ENCODE measurements at regions not wholly inside any gene's neighbourhood (a gene's known extent, or its start where the extent isn't known, plus 50 kb on each side); places are given as distances from the start of the nearest gene placed in this dataset.

DNA sequence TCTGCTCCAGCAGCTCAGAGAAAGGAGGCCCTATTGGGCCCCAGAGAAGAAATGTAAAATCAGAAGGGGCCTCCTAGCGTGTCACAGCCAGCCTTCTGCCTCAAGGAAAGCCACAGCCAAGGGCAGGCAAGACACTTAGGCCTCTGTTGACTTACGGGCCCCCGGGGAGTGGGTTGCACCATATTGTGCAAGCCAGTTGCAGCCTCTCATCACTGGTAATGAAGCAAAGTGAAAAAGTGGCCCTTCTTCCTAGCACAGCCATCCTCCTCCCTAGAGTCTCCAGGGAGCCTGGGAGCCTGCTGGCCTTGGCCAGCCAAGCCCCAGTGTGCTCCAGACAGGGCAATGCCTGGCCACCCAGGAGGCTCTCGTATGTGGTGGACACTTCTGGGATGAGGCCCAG is 56.2 kb upstream of the GDF10 start:
- no peak for TF ChIP-seq POLR2A (IDR thresholded peaks at IDR 0.05)
- TF ChIP-seq, protein P1, sequence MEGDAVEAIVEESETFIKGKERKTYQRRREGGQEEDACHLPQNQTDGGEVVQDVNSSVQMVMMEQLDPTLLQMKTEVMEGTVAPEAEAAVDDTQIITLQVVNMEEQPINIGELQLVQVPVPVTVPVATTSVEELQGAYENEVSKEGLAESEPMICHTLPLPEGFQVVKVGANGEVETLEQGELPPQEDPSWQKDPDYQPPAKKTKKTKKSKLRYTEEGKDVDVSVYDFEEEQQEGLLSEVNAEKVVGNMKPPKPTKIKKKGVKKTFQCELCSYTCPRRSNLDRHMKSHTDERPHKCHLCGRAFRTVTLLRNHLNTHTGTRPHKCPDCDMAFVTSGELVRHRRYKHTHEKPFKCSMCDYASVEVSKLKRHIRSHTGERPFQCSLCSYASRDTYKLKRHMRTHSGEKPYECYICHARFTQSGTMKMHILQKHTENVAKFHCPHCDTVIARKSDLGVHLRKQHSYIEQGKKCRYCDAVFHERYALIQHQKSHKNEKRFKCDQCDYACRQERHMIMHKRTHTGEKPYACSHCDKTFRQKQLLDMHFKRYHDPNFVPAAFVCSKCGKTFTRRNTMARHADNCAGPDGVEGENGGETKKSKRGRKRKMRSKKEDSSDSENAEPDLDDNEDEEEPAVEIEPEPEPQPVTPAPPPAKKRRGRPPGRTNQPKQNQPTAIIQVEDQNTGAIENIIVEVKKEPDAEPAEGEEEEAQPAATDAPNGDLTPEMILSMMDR (IDR thresholded peaks at IDR 0.05) = no peak
- no peak for DNase-seq
- Histone ChIP-seq H3K36me3 (ENCODE audit: low read depth, missing control alignments) (no peaks in the 10 kb centered on the region), H3K4me3 (no peak overlapping the region), H3K9me3 (no peaks in the 10 kb centered on the region), H3K4me1 (no peaks in the 10 kb centered on the region), H3K27ac (no peak overlapping the region), H3K27me3 (no peaks in the 10 kb centered on the region)
- 80 to 86% methylated on average over 1 to 4 of the region's 4 CpGs for WGBS, 2 donors
- intact Hi-C loops (cut with DNase I; ENCODE audit: low total_unique reads) = no loop called here

DNA sequence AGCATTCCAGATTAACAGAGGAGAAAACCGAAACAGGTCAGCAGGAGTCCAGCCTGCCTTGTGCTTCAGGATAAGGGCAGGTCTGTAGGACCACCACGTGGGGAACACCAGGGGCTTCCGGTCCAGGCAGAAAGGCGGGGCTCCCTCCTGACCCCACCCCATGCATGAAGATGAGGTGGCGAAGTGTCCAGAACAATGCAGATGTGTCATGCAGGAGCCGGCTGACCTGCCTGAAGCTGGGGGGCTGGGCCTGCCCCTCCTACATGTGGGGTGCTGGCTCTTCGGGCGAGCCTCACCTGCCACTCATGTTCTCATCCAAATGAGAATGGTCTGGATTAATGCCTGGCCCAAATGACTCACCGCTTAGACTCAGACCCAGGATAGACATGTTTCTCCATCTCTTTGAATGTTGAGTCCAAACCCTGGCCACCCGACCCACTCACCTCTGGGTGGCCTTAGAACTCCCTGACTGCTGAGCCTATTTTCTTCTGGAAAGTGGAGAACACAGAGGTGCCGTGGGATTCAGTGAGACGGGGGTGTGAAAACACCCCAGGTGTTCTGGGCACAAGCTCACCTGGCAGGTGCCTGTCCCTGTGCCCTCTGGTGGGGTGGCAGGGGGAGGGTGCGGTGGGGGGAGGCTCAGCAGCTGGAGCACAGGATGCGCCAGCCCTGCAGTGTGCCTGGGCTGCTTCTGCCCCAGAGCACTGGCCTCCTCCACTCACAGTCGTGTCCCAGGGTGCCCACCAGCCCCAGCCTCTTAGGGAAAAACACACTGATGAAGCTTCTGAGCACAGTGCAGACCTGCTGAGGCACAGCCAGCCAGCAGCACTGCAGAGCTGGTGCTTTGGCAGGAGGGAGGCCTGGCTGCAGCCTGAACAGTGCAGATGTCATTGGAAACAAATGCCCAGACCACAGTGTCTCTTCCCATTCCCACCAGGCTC is 55.2 kb upstream of the GDF10 start:
- no peak for DNase-seq
- Histone ChIP-seq H3K4me1 (no peaks in the 10 kb centered on the region), H3K36me3 (ENCODE audit: low read depth, missing control alignments) (no peaks in the 10 kb centered on the region), H3K27me3 (no peaks in the 10 kb centered on the region), H3K27ac (no peak overlapping the region), H3K4me3 (no peak overlapping the region), H3K9me3 (no peaks in the 10 kb centered on the region)
- intact Hi-C loops (cut with DNase I; ENCODE audit: low total_unique reads) = no loop called here
- TF ChIP-seq, protein P1 (IDR thresholded peaks at IDR 0.05) = no peak
- no peak for TF ChIP-seq POLR2A (IDR thresholded peaks at IDR 0.05)
- 84 to 90% methylated on average over 8 to 15 of the region's 15 CpGs for WGBS, 2 donors

DNA sequence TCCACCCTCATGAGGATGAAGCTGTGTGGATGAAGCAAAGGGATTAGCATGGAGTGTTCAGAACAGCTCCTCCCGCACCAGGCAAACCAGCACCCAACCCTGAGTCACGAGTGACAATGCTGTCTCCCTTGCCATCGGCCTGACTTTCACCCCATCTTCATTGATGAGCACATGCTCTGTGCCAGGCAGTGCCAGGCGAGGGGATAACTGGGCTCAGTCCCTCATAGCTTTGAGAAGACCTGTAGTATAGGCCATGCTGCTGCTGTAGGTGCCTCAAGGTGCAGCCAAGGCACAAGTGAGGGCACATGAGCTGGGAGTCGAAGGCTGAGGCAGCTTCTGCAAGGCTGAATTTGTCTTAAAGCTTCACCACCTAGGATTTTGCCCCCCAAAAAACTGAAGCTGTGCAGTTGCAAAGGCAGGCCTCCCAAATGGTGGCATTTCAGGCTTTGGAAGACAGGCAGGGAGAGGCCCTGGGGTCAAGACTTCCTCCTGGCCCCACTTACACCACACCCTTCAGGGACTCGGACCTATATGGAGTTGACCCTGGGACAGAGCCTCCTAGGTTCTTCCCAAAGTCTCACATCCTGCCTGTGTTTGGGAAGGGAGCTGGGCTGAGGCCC is 54.2 kb upstream of the GDF10 start:
- no peak for TF ChIP-seq POLR2A (IDR thresholded peaks at IDR 0.05)
- TF ChIP-seq, protein P1 (IDR thresholded peaks at IDR 0.05) = no peak
- no peaks in the 10 kb centered on the region for H3K36me3 ChIP-seq (ENCODE audit: low read depth, missing control alignments)
- WGBS, 2 donors = 91% methylated on average over 6 of the region's 6 CpGs; no CpG with 5 or more reads in 1 of the 2 donors
- no peaks in the 10 kb centered on the region for H3K27me3 ChIP-seq
- no peaks in the 10 kb centered on the region for H3K9me3 ChIP-seq
- H3K27ac ChIP-seq = no peak overlapping the region
- no peak overlapping the region for H3K4me3 ChIP-seq
- no peaks in the 10 kb centered on the region for H3K4me1 ChIP-seq
- intact Hi-C loops (cut with DNase I; ENCODE audit: low total_unique reads) = no loop called here
- no peak for DNase-seq

DNA sequence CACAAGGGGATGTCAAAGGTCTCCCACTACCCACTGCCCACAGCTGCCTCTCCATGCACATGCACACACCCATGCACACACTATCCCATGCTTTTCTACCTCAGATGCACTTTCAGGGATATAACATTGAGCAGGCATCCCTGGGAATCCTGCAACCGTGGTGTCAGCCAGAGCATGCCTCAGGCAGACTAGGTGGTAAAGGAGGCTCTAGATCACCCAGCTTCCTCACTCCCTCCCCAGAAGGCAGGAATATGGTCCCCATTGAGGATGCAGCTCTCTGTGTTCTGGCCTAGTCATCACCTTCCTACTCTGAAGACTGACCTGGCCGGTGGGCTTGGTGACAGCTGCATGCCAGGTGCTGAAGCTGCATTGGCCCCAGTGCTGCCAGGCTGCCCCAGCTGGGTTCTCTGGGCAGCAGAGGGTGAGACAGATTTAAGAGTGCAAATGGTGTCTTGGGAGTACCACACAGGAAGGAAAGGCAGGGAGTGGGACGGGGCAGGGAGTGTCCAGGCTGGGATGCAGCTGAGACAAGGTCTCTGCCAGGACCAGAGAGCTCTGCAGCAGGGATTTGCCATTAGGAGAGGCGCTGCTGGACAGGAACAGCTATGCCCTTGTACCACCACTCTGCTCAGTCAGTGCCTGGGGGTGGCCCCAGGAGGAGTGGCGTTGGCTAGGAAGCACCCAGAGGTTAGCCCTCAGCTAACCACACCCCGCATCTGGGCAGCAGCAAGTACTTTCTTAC is 53.4 kb upstream of the GDF10 start:
- no peak overlapping the region for H3K4me3 ChIP-seq
- no peaks in the 10 kb centered on the region for H3K27me3 ChIP-seq
- no peaks in the 10 kb centered on the region for H3K4me1 ChIP-seq
- H3K9me3 ChIP-seq = no peaks in the 10 kb centered on the region
- H3K27ac ChIP-seq = no peak overlapping the region
- TF ChIP-seq, protein P1 (IDR thresholded peaks at IDR 0.05) = no peak
- TF ChIP-seq POLR2A (IDR thresholded peaks at IDR 0.05) = no peak
- intact Hi-C loops (cut with DNase I; ENCODE audit: low total_unique reads) = no loop called here
- 82 to 85% methylated on average over 3 to 6 of the region's 6 CpGs for WGBS, 2 donors
- no peaks in the 10 kb centered on the region for H3K36me3 ChIP-seq (ENCODE audit: low read depth, missing control alignments)
- DNase-seq = no peak
